ENCODE measurements at regions not wholly inside any gene's neighbourhood (a gene's known extent, or its start where the extent isn't known, plus 50 kb on each side); places are given as distances from the start of the nearest gene placed in this dataset.

DNA sequence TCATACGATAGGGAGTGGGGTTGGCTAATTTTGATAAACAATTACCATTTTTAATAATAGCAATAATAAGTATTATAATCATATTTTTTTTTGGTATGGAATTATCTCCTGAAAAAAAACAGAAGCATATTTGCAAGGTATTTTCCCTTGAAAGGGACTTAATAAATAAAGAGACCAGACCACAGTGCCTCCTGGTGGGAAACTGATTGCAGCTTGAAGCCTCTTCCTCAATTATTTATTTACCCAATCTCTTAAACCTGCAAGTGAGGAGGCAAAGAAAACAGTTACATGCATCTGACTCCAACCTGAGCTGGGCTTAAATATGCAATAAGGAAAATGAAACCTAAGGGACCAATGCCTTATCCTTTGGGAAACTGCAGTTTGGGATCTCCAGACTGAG, 388.1 kb upstream of the ACO1 start:
- TF ChIP-seq, protein P1, sequence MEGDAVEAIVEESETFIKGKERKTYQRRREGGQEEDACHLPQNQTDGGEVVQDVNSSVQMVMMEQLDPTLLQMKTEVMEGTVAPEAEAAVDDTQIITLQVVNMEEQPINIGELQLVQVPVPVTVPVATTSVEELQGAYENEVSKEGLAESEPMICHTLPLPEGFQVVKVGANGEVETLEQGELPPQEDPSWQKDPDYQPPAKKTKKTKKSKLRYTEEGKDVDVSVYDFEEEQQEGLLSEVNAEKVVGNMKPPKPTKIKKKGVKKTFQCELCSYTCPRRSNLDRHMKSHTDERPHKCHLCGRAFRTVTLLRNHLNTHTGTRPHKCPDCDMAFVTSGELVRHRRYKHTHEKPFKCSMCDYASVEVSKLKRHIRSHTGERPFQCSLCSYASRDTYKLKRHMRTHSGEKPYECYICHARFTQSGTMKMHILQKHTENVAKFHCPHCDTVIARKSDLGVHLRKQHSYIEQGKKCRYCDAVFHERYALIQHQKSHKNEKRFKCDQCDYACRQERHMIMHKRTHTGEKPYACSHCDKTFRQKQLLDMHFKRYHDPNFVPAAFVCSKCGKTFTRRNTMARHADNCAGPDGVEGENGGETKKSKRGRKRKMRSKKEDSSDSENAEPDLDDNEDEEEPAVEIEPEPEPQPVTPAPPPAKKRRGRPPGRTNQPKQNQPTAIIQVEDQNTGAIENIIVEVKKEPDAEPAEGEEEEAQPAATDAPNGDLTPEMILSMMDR (IDR thresholded peaks at IDR 0.05) = no peak
- no peak for DNase-seq (ENCODE audit: low spot score)
- ATAC-seq (ENCODE audit: low FRiP score) = no peak

GRCh38 chr9:32004431-32005076, 379.9 kb upstream of the ACO1 start:
- DNase-seq (ENCODE audit: low spot score) (no peak), ATAC-seq (ENCODE audit: low FRiP score) (no peak)
- TF ChIP-seq, protein P1 (IDR thresholded peaks at IDR 0.05) = no peak

- ATAC-seq (ENCODE audit: low FRiP score) (no peak), DNase-seq (ENCODE audit: low spot score) (no peak)
- TF ChIP-seq, protein P1 (IDR thresholded peaks at IDR 0.05) = no peak
Measured at GRCh38 chr9:32010322-32010721, 374.1 kb upstream of the ACO1 start.

- TF ChIP-seq, protein P1 (IDR thresholded peaks at IDR 0.05) = no peak
- ATAC-seq (ENCODE audit: low FRiP score) (no peak), DNase-seq (ENCODE audit: low spot score) (no peak)
Measured at GRCh38 chr9:32011049-32011448, 373.4 kb upstream of the ACO1 start.

- no peak for ATAC-seq (ENCODE audit: low FRiP score)
- no peak for DNase-seq (ENCODE audit: low spot score)
- TF ChIP-seq, protein P1 (IDR thresholded peaks at IDR 0.05) = no peak
Measured at GRCh38 chr9:32015795-32016194, 368.6 kb upstream of the ACO1 start.

DNA sequence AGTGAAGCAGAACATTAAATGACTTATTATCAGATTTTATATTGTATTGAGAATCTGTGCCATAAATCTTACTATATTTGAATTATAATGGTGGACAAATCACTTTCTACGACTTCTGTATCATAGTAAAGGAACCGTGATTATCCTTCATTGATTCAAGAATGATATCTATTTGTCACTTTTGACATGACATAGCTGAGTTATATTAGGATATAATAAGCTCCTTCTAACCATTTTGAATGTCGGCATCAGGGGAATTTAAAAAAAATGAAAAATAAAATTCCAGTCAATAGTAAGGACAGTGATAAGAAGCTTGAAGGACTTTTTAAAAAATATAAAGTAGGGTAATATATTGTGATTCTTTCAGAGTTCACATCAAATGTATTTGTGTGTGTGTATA, 338.9 kb upstream of the ACO1 start:
- ATAC-seq (ENCODE audit: low FRiP score) (no peak), DNase-seq (ENCODE audit: low spot score) (no peak)
- TF ChIP-seq, protein P1 (IDR thresholded peaks at IDR 0.05) = no peak

- ATAC-seq (ENCODE audit: low FRiP score) = no peak
- TF ChIP-seq, protein P1 (IDR thresholded peaks at IDR 0.05) = no peak
- DNase-seq (ENCODE audit: low spot score) = no peak
Measured at GRCh38 chr9:32067261-32067660, 317.2 kb upstream of the ACO1 start.
